ENCODE measurements at regions not wholly inside any gene's neighbourhood (a gene's known extent, or its start where the extent isn't known, plus 50 kb on each side); places are given as distances from the start of the nearest gene placed in this dataset.

- peaks cover 3% of the 10 kb centered on the region for H3K79me2 ChIP-seq (ENCODE audit: control insufficient read depth, insufficient read depth, low read length)
- H2AFZ ChIP-seq (ENCODE audit: insufficient read depth, low read depth, low read length, poor library complexity, severe bottlenecking), result peak overlapping the region; percentile 49
- POLR2A ChIA-PET, result interaction anchor here (0.9 to 1.5 kb wide), 7 partner anchors 8 to 85 kb away, joined by 3 to 13 read pairs (median 6); partner anchors contain the start of gene IRF2BPL
- Mint-ChIP-seq H3K4me3 (peak overlapping the region; percentile 95), H3K27me3 (no peaks in the 10 kb centered on the region), H3K4me1 (peaks cover 61% of the 10 kb centered on the region), H3K27ac (peak overlapping the region; percentile 99), H3K9me3 (ENCODE audit: insufficient read depth) (no peaks in the 10 kb centered on the region)
- DNase-seq, result peak; percentile 78
- 0% methylated on average over 10 of the region's 13 CpGs for WGBS (ENCODE audit: insufficient coverage)
- no peaks in the 10 kb centered on the region for H3K36me3 ChIP-seq (replicated peaks in 1 of 2; ENCODE audit: control extremely low read depth in 1 of 2, control insufficient read depth in 1 of 2, extremely low read depth in 1 of 2, insufficient read depth in 2 of 2, low read length in 1 of 2)
- TF ChIP-seq, protein P1, sequence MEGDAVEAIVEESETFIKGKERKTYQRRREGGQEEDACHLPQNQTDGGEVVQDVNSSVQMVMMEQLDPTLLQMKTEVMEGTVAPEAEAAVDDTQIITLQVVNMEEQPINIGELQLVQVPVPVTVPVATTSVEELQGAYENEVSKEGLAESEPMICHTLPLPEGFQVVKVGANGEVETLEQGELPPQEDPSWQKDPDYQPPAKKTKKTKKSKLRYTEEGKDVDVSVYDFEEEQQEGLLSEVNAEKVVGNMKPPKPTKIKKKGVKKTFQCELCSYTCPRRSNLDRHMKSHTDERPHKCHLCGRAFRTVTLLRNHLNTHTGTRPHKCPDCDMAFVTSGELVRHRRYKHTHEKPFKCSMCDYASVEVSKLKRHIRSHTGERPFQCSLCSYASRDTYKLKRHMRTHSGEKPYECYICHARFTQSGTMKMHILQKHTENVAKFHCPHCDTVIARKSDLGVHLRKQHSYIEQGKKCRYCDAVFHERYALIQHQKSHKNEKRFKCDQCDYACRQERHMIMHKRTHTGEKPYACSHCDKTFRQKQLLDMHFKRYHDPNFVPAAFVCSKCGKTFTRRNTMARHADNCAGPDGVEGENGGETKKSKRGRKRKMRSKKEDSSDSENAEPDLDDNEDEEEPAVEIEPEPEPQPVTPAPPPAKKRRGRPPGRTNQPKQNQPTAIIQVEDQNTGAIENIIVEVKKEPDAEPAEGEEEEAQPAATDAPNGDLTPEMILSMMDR (IDR thresholded peaks at IDR 0.05), result no peak
- no peak for TF ChIP-seq EZH2 (IDR thresholded peaks at IDR 0.05; ENCODE audit: borderline replicate concordance, insufficient read depth, low read depth, low read length, poor library complexity, severe bottlenecking)
- H3K4me2 ChIP-seq (replicated peaks; ENCODE audit: low read depth, low read length, poor library complexity, severe bottlenecking), result peak overlapping the region; percentile 77
- peak overlapping the region; percentile 89 to 94 for H3K27ac ChIP-seq (ENCODE audit: low read length in 2 of 2)
- intact Hi-C loops (cut with micrococcal nuclease), result loop anchor here (1.0 to 2.0 kb wide), 6 partner anchors 8 to 166 kb away; partner anchors contain the start of genes CIPC and IRF2BPL
- H3K4me1 ChIP-seq (ENCODE audit: control insufficient read depth in 2 of 2, insufficient read depth in 2 of 2, low read length in 2 of 2), result peaks cover 42 to 68% of the 10 kb centered on the region in 2 donors
- H3K4me3 ChIP-seq (ENCODE audit: control extremely low read depth in 1 of 5, extremely low read depth in 1 of 5, insufficient read depth in 1 of 5, low read depth in 2 of 5, low read length in 4 of 5), result peak overlapping the region; percentile 23 to 64 (median 59)
- CTCF ChIA-PET, result interaction anchor here (0.5 to 4.6 kb wide), 11 partner anchors 8 to 138 kb away, joined by 3 to 28 read pairs (median 4); partner anchors contain the start of gene IRF2BPL
- no peaks in the 10 kb centered on the region for H3K27me3 ChIP-seq (replicated peaks in 1 of 4; ENCODE audit: control extremely low read depth in 1 of 4, control insufficient read depth in 3 of 4, insufficient read depth in 4 of 4, low read length in 3 of 4)
- H3K9me3 ChIP-seq (ENCODE audit: control extremely low read depth in 1 of 3, control insufficient read depth in 2 of 3, insufficient read depth in 1 of 3, low read length in 2 of 3), result no peaks in the 10 kb centered on the region
- no peaks in the 10 kb centered on the region for H4K20me1 ChIP-seq (ENCODE audit: control insufficient read depth, insufficient read depth, low read length, poor library complexity, severe bottlenecking)
- H3K9ac ChIP-seq (ENCODE audit: low read length), result peak overlapping the region; percentile 71
- ATAC-seq (ENCODE audit: low read depth), result peak; percentile 39
These were observed 72.8 kb downstream of the IRF2BPL start for GRCh38 chr14:76955575-76956315.
